Posterior cingulate gyrus (tissue), 11 donors: ENCODE measurements at regions not wholly inside any gene's neighbourhood (a gene's known extent, or its start where the extent isn't known, plus 50 kb on each side); places are given as distances from the start of the nearest gene placed in this dataset.

ENCODE experiments used
- DNase-seq, 10 donors: peaks; one replicate each; pipeline versions ENCODE4 v3.0.0 to v3.0.0-alpha.2; 2020 to 2021; ENCODE audit warnings: mixed read lengths in 3 of 10
- intact Hi-C: fragments of 100-400 bp; cut with DNase I; formaldehyde crosslinking; loops from one replicate; pipeline ENCODE4 v1.15.1; 2023

- peak in 7 of 10 donors; percentile 24 to 93 (median 44) for DNase-seq
- intact Hi-C loops = no loop called here
These were observed 78.0 kb upstream of the BCOR start for GRCh38 chrX:40175511-40176350.

GRCh38 chrX:40174854-40175510, 77.2 kb upstream of the BCOR start:
- DNase-seq = peak in 4 of 10 donors; percentile 12 to 90 (median 22)
- intact Hi-C loops = loop anchor here (5.0 kb wide), 1 partner anchor 92 kb away; no protein-coding TSS in a partner anchor

GRCh38 chrX:40174001-40174853, 76.5 kb upstream of the BCOR start:
- intact Hi-C loops = loop anchor here (5.0 kb wide), 1 partner anchor 93 kb away; no protein-coding TSS in a partner anchor
- DNase-seq = peak in 3 of 10 donors; percentile 22 to 82 (median 35)

GRCh38 chrX:40173143-40174000, 75.6 kb upstream of the BCOR start:
- intact Hi-C loops = loop anchor here (5.0 kb wide), 1 partner anchor 94 kb away; no protein-coding TSS in a partner anchor

GRCh38 chrX:40172401-40173142, 74.8 kb upstream of the BCOR start:
- intact Hi-C loops = loop anchor here (5.0 kb wide), 1 partner anchor 95 kb away; no protein-coding TSS in a partner anchor
- DNase-seq = peak in 4 of 10 donors; percentile 29 to 87 (median 68)

More at GRCh38 chrX:40173143-40174000, 75.6 kb upstream of the BCOR start:
- DNase-seq = peak in 2 of 10 donors; percentile 27 to 52

GRCh38 chrX:40171513-40172400, 74.0 kb upstream of the BCOR start:
- intact Hi-C loops = loop anchor here (5.0 kb wide), 1 partner anchor 96 kb away; no protein-coding TSS in a partner anchor
- DNase-seq = peak in 2 of 10 donors; percentile 76 to 84

- intact Hi-C loops = loop anchor here (5.0 kb wide), 1 partner anchor 96 kb away; no protein-coding TSS in a partner anchor
- DNase-seq = peak in 2 of 10 donors; percentile 43 to 63
These were observed 73.2 kb upstream of the BCOR start for GRCh38 chrX:40170830-40171512.

- DNase-seq = peak in 2 of 10 donors; percentile 55 to 68
- intact Hi-C loops = loop anchor here (5.0 kb wide), 1 partner anchor 98 kb away; no protein-coding TSS in a partner anchor
These were observed 71.7 kb upstream of the BCOR start for GRCh38 chrX:40169193-40170101.

- DNase-seq = peak in 1 of 10 donors; percentile 62
- intact Hi-C loops = no loop called here
These were observed 70.8 kb upstream of the BCOR start for GRCh38 chrX:40168480-40169011.

GRCh38 chrX:40167850-40168479, 70.2 kb upstream of the BCOR start:
- DNase-seq = peak in 3 of 10 donors; percentile 29 to 89 (median 86)

GRCh38 chrX:40167233-40167849, 69.6 kb upstream of the BCOR start:
- intact Hi-C loops = no loop called here
- peak in 2 of 10 donors; percentile 63 to 70 for DNase-seq

More at GRCh38 chrX:40167850-40168479, 70.2 kb upstream of the BCOR start:
- intact Hi-C loops = no loop called here

- peak in 1 of 10 donors; percentile 20 for DNase-seq
- intact Hi-C loops = no loop called here
These were observed 68.8 kb upstream of the BCOR start for GRCh38 chrX:40166582-40166981.

- intact Hi-C loops = no loop called here
- peak in 1 of 10 donors; percentile 64 for DNase-seq
These were observed 68.1 kb upstream of the BCOR start for GRCh38 chrX:40165861-40166260.

- intact Hi-C loops = no loop called here
- DNase-seq = peak in 1 of 10 donors; percentile 41
These were observed 67.4 kb upstream of the BCOR start for GRCh38 chrX:40165206-40165605.
